Vagina (tissue), 2 donors: ENCODE measurements at regions not wholly inside any gene's neighbourhood (a gene's known extent, or its start where the extent isn't known, plus 50 kb on each side); places are given as distances from the start of the nearest gene placed in this dataset.
"Not testable (repeated sequence)": the region's sequence is repeated elsewhere in the genome, so short reads cannot be mapped to it uniquely, and the experiment has no call there.

ENCODE experiments used
- DNase-seq, 2 donors: peaks; one replicate each; pipeline ENCODE4 v3.0.0-alpha.2; 2017; ENCODE audit errors: extremely low spot score in 2 of 2
- H3K27ac ChIP-seq: fragments of 200-600 bp; sonication (generic); one replicate; pipeline ENCODE4 v1.5.1; 2019
- H3K27me3 ChIP-seq: fragments of 200-600 bp; sonication (generic); one replicate; pipeline ENCODE4 v1.5.1; 2019
- H3K36me3 ChIP-seq, 2 donors: fragments of 200-600 bp; sonication (generic); one replicate each; pipeline ENCODE4 v1.5.1; 2017 to 2019
- H3K4me1 ChIP-seq: fragments of 200-600 bp; sonication (generic); one replicate; pipeline ENCODE4 v1.5.1; 2019
- H3K4me3 ChIP-seq, 2 donors: fragments of 200-600 bp; sonication (generic); 1 replicate in 1 of 2; 2 replicates in 1 of 2; pipeline ENCODE4 v1.5.1; 2016 to 2019
- H3K9me3 ChIP-seq: fragments of 200-600 bp; sonication (generic); one replicate; pipeline ENCODE4 v1.5.1; 2019
- CTCF ChIP-seq, 3 experiments: fragments of 450-650 bp in 2 of 3; fragments of 200-600 bp in 1 of 3; sonication (generic) in 1 of 3; IDR thresholded peaks; one replicate each; pipeline ENCODE4 v1.5.1; 2017 to 2019; ENCODE audit warnings: antibody characterized with exemption in 3 of 3, mild to moderate bottlenecking in 2 of 3, moderate library complexity in 2 of 3
- POLR2A ChIP-seq, 2 donors: fragments of 450-650 bp; IDR thresholded peaks; one replicate each; pipeline ENCODE4 v1.6.1; 2017; ENCODE audit warnings: antibody characterized with exemption in 2 of 2, mild to moderate bottlenecking in 2 of 2, moderate library complexity in 2 of 2
- POLR2AphosphoS5 ChIP-seq, 2 donors: sonication (generic); formaldehyde crosslinking; IDR thresholded peaks; one replicate each; pipeline ENCODE4 v1.9.0; 2017; ENCODE audit warnings: antibody characterized with exemption in 2 of 2, mild to moderate bottlenecking in 2 of 2, low read depth in 1 of 2; ENCODE audit not compliant: insufficient read depth in 1 of 2
- intact Hi-C: fragments of 100-400 bp; cut with DNase I; formaldehyde crosslinking; loops from one replicate; pipeline ENCODE4 v1.15.1; 2023

- Histone ChIP-seq H3K27me3 (no peaks in the 10 kb centered on the region), H3K4me1 (no peaks in the 10 kb centered on the region), H3K4me3 (no peak overlapping the region), H3K27ac (no peak overlapping the region), H3K36me3 (no peaks in the 10 kb centered on the region), H3K9me3 (no peaks in the 10 kb centered on the region)
- intact Hi-C loops, result no loop called here
- DNase-seq, result no peak
- TF ChIP-seq POLR2AphosphoS5 (IDR thresholded peaks at IDR 0.05; ENCODE audit: insufficient read depth in 1 of 2, low read depth in 1 of 2) (no peak), POLR2A (IDR thresholded peaks at IDR 0.05) (no peak), CTCF (IDR thresholded peaks at IDR 0.05) (no peak)
Observed at GRCh38 chr3:81198216-81198615, 563.2 kb downstream of the GBE1 start.

- no peak overlapping the region for H3K4me3 ChIP-seq
- no peaks in the 10 kb centered on the region for H3K36me3 ChIP-seq
- no peak overlapping the region for H3K27ac ChIP-seq
- H3K27me3 ChIP-seq, result no peaks in the 10 kb centered on the region
- intact Hi-C loops, result no loop called here
- H3K4me1 ChIP-seq, result no peaks in the 10 kb centered on the region
- DNase-seq, result no peak
- no peak for TF ChIP-seq POLR2A (IDR thresholded peaks at IDR 0.05)
- no peak for TF ChIP-seq CTCF (IDR thresholded peaks at IDR 0.05)
- no peak for TF ChIP-seq POLR2AphosphoS5 (IDR thresholded peaks at IDR 0.05; ENCODE audit: insufficient read depth in 1 of 2, low read depth in 1 of 2)
- H3K9me3 ChIP-seq, result no peaks in the 10 kb centered on the region
Observed at GRCh38 chr3:81197386-81197785, 564.1 kb downstream of the GBE1 start.

- no peak overlapping the region for H3K27ac ChIP-seq
- TF ChIP-seq CTCF (IDR thresholded peaks at IDR 0.05) (no peak), POLR2A (IDR thresholded peaks at IDR 0.05) (no peak), POLR2AphosphoS5 (IDR thresholded peaks at IDR 0.05; ENCODE audit: insufficient read depth in 1 of 2, low read depth in 1 of 2) (no peak)
Observed at GRCh38 chr3:81195478-81195877, 566.0 kb downstream of the GBE1 start.

GRCh38 chr3:81186412-81186811, 575.0 kb downstream of the GBE1 start:
- H3K27me3 ChIP-seq, result no peaks in the 10 kb centered on the region
- no peak for DNase-seq
- intact Hi-C loops, result no loop called here
- H3K27ac ChIP-seq, result no peak overlapping the region
- TF ChIP-seq POLR2A (IDR thresholded peaks at IDR 0.05) (no peak), CTCF (IDR thresholded peaks at IDR 0.05) (no peak), POLR2AphosphoS5 (IDR thresholded peaks at IDR 0.05; ENCODE audit: insufficient read depth in 1 of 2, low read depth in 1 of 2) (no peak)
- no peaks in the 10 kb centered on the region for H3K4me1 ChIP-seq
- no peaks in the 10 kb centered on the region for H3K36me3 ChIP-seq
- H3K4me3 ChIP-seq, result no peak overlapping the region
- no peaks in the 10 kb centered on the region for H3K9me3 ChIP-seq

More at GRCh38 chr3:81195478-81195877, 566.0 kb downstream of the GBE1 start:
- no peaks in the 10 kb centered on the region for H3K9me3 ChIP-seq
- no peaks in the 10 kb centered on the region for H3K36me3 ChIP-seq
- DNase-seq, result no peak
- no peak overlapping the region for H3K4me3 ChIP-seq
- intact Hi-C loops, result no loop called here
- no peaks in the 10 kb centered on the region for H3K27me3 ChIP-seq
- no peaks in the 10 kb centered on the region for H3K4me1 ChIP-seq

- DNase-seq, H3K4me1 ChIP-seq, H3K27ac ChIP-seq, intact Hi-C loops, H3K27me3 ChIP-seq, H3K36me3 ChIP-seq, H3K9me3 ChIP-seq, H3K4me3 ChIP-seq: not testable (repeated sequence)
Observed at GRCh38 chr3:81182086-81182875, 579.2 kb downstream of the GBE1 start.
